ENCODE measurements at regions not wholly inside any gene's neighbourhood (a gene's known extent, or its start where the extent isn't known, plus 50 kb on each side); places are given as distances from the start of the nearest gene placed in this dataset.

GRCh38 chr3:21154911-21155310, 596.1 kb downstream of the ZNF385D start:
- no peak overlapping the region for H3K27ac Mint-ChIP-seq
- ATAC-seq (replicated peaks) (no peak), DNase-seq (no peak)
- H3K9me3 Mint-ChIP-seq, result peaks cover 5 to 20% of the 10 kb centered on the region in 2 donors
- no peak overlapping the region for H3K4me3 Mint-ChIP-seq
- no peaks in the 10 kb centered on the region for H3K36me3 Mint-ChIP-seq (ENCODE audit: insufficient read depth)
- no peaks in the 10 kb centered on the region for H3K27me3 Mint-ChIP-seq
- no peaks in the 10 kb centered on the region for H3K4me1 Mint-ChIP-seq (ENCODE audit: low read depth in 2 of 2)

GRCh38 chr3:21152555-21152954, 598.5 kb downstream of the ZNF385D start:
- Mint-ChIP-seq H3K27ac (no peak overlapping the region), H3K27me3 (no peaks in the 10 kb centered on the region), H3K4me3 (no peak overlapping the region), H3K4me1 (ENCODE audit: low read depth in 2 of 2) (no peaks in the 10 kb centered on the region), H3K36me3 (ENCODE audit: insufficient read depth) (no peaks in the 10 kb centered on the region), H3K9me3 (peaks cover 5 to 11% of the 10 kb centered on the region in 2 donors)
- ATAC-seq (replicated peaks) (no peak), DNase-seq (no peak)

- ATAC-seq (replicated peaks), result no peak
Observed at GRCh38 chr3:21142949-21143348, 608.1 kb downstream of the ZNF385D start.

GRCh38 chr3:21142031-21142430, 609.0 kb downstream of the ZNF385D start:
- Mint-ChIP-seq H3K36me3 (ENCODE audit: insufficient read depth) (no peaks in the 10 kb centered on the region), H3K9me3 (peaks cover 0 to 4% of the 10 kb centered on the region in 2 donors), H3K4me1 (ENCODE audit: low read depth in 2 of 2) (no peaks in the 10 kb centered on the region), H3K27ac (no peak overlapping the region), H3K4me3 (no peak overlapping the region), H3K27me3 (no peaks in the 10 kb centered on the region)
- ATAC-seq (replicated peaks) (no peak), DNase-seq (no peak)

More at GRCh38 chr3:21142949-21143348, 608.1 kb downstream of the ZNF385D start:
- Mint-ChIP-seq H3K36me3 (ENCODE audit: insufficient read depth) (no peaks in the 10 kb centered on the region), H3K9me3 (peaks cover 0 to 4% of the 10 kb centered on the region in 2 donors), H3K4me1 (ENCODE audit: low read depth in 2 of 2) (no peaks in the 10 kb centered on the region), H3K4me3 (no peak overlapping the region), H3K27ac (no peak overlapping the region), H3K27me3 (no peaks in the 10 kb centered on the region)
- DNase-seq, result no peak

GRCh38 chr3:21140785-21141184, 610.2 kb downstream of the ZNF385D start:
- no peak for ATAC-seq (replicated peaks)
- DNase-seq, result no peak
- H3K27me3 Mint-ChIP-seq, result no peaks in the 10 kb centered on the region
- H3K9me3 Mint-ChIP-seq, result peaks cover 0 to 2% of the 10 kb centered on the region in 2 donors
- H3K27ac Mint-ChIP-seq, result no peak overlapping the region
- H3K36me3 Mint-ChIP-seq (ENCODE audit: insufficient read depth), result no peaks in the 10 kb centered on the region
- no peaks in the 10 kb centered on the region for H3K4me1 Mint-ChIP-seq (ENCODE audit: low read depth in 2 of 2)
- H3K4me3 Mint-ChIP-seq, result no peak overlapping the region

GRCh38 chr3:21138085-21138484, 612.9 kb downstream of the ZNF385D start:
- no peak for ATAC-seq (replicated peaks)
- H3K9me3 Mint-ChIP-seq, result peaks cover 0 to 3% of the 10 kb centered on the region in 2 donors
- no peaks in the 10 kb centered on the region for H3K27me3 Mint-ChIP-seq
- H3K4me3 Mint-ChIP-seq, result no peak overlapping the region
- H3K36me3 Mint-ChIP-seq (ENCODE audit: insufficient read depth), result no peaks in the 10 kb centered on the region
- no peak for DNase-seq
- H3K4me1 Mint-ChIP-seq (ENCODE audit: low read depth in 2 of 2), result no peaks in the 10 kb centered on the region
- no peak overlapping the region for H3K27ac Mint-ChIP-seq

GRCh38 chr3:21132896-21133295, 618.1 kb downstream of the ZNF385D start:
- H3K9me3 Mint-ChIP-seq, result peaks cover 5 to 8% of the 10 kb centered on the region in 2 donors
- no peaks in the 10 kb centered on the region for H3K27me3 Mint-ChIP-seq
- no peaks in the 10 kb centered on the region for H3K36me3 Mint-ChIP-seq (ENCODE audit: insufficient read depth)
- no peak overlapping the region for H3K4me3 Mint-ChIP-seq
- no peaks in the 10 kb centered on the region for H3K4me1 Mint-ChIP-seq (ENCODE audit: low read depth in 2 of 2)
- H3K27ac Mint-ChIP-seq, result no peak overlapping the region
- no peak for ATAC-seq (replicated peaks)
- DNase-seq, result no peak

- Mint-ChIP-seq H3K9me3 (peaks cover 6 to 10% of the 10 kb centered on the region in 2 donors), H3K4me1 (ENCODE audit: low read depth in 2 of 2) (no peaks in the 10 kb centered on the region), H3K36me3 (ENCODE audit: insufficient read depth) (no peaks in the 10 kb centered on the region), H3K27me3 (no peaks in the 10 kb centered on the region), H3K27ac (no peak overlapping the region), H3K4me3 (no peak overlapping the region)
- DNase-seq (no peak), ATAC-seq (replicated peaks) (no peak)
Observed at GRCh38 chr3:21120826-21121225, 630.2 kb downstream of the ZNF385D start.

- DNase-seq (no peak), ATAC-seq (replicated peaks) (no peak)
- H3K9me3 Mint-ChIP-seq, result peaks cover 8 to 18% of the 10 kb centered on the region in 2 donors
- no peaks in the 10 kb centered on the region for H3K4me1 Mint-ChIP-seq (ENCODE audit: low read depth in 2 of 2)
- no peaks in the 10 kb centered on the region for H3K36me3 Mint-ChIP-seq (ENCODE audit: insufficient read depth)
- no peaks in the 10 kb centered on the region for H3K27me3 Mint-ChIP-seq
- H3K27ac Mint-ChIP-seq, result no peak overlapping the region
- H3K4me3 Mint-ChIP-seq, result no peak overlapping the region
Observed at GRCh38 chr3:21117370-21117769, 633.6 kb downstream of the ZNF385D start.

GRCh38 chr3:21109056-21109455, 642.0 kb downstream of the ZNF385D start:
- Mint-ChIP-seq H3K4me3 (no peak overlapping the region), H3K36me3 (ENCODE audit: insufficient read depth) (no peaks in the 10 kb centered on the region), H3K4me1 (ENCODE audit: low read depth in 2 of 2) (no peaks in the 10 kb centered on the region), H3K27ac (no peak overlapping the region), H3K27me3 (no peaks in the 10 kb centered on the region), H3K9me3 (peaks cover 12 to 15% of the 10 kb centered on the region in 2 donors)
- ATAC-seq (replicated peaks), result no peak
- no peak for DNase-seq

GRCh38 chr3:21105784-21106183, 645.2 kb downstream of the ZNF385D start:
- Mint-ChIP-seq H3K9me3 (peaks cover 16 to 24% of the 10 kb centered on the region in 2 donors), H3K27me3 (no peaks in the 10 kb centered on the region), H3K4me3 (no peak overlapping the region), H3K36me3 (ENCODE audit: insufficient read depth) (no peaks in the 10 kb centered on the region), H3K27ac (no peak overlapping the region), H3K4me1 (ENCODE audit: low read depth in 2 of 2) (no peaks in the 10 kb centered on the region)
- ATAC-seq (replicated peaks) (no peak), DNase-seq (no peak)

- H3K9me3 Mint-ChIP-seq, result peaks cover 12 to 29% of the 10 kb centered on the region in 2 donors
- no peak overlapping the region for H3K27ac Mint-ChIP-seq
- no peak for ATAC-seq (replicated peaks)
Observed at GRCh38 chr3:21100656-21101359, 650.2 kb downstream of the ZNF385D start.

GRCh38 chr3:21094686-21095085, 656.3 kb downstream of the ZNF385D start:
- peaks cover 5 to 10% of the 10 kb centered on the region in 2 donors for H3K9me3 Mint-ChIP-seq
- H3K27me3 Mint-ChIP-seq, result no peaks in the 10 kb centered on the region
- H3K4me1 Mint-ChIP-seq (ENCODE audit: low read depth in 2 of 2), result no peaks in the 10 kb centered on the region
- no peaks in the 10 kb centered on the region for H3K36me3 Mint-ChIP-seq (ENCODE audit: insufficient read depth)
- no peak overlapping the region for H3K27ac Mint-ChIP-seq
- H3K4me3 Mint-ChIP-seq, result no peak overlapping the region
- DNase-seq (no peak), ATAC-seq (replicated peaks) (no peak)

More at GRCh38 chr3:21100656-21101359, 650.2 kb downstream of the ZNF385D start:
- H3K4me1 Mint-ChIP-seq (ENCODE audit: low read depth in 2 of 2), result no peaks in the 10 kb centered on the region
- no peaks in the 10 kb centered on the region for H3K27me3 Mint-ChIP-seq
- H3K36me3 Mint-ChIP-seq (ENCODE audit: insufficient read depth), result no peaks in the 10 kb centered on the region
- DNase-seq, result no peak
- no peak overlapping the region for H3K4me3 Mint-ChIP-seq

GRCh38 chr3:21073561-21073960, 677.4 kb downstream of the ZNF385D start:
- no peak overlapping the region for H3K4me3 Mint-ChIP-seq
- no peaks in the 10 kb centered on the region for H3K36me3 Mint-ChIP-seq (ENCODE audit: insufficient read depth)
- H3K27ac Mint-ChIP-seq, result no peak overlapping the region
- ATAC-seq (replicated peaks) (no peak), DNase-seq (no peak)
- H3K4me1 Mint-ChIP-seq (ENCODE audit: low read depth in 2 of 2), result no peaks in the 10 kb centered on the region
- H3K9me3 Mint-ChIP-seq, result peaks cover 7 to 9% of the 10 kb centered on the region in 2 donors
- no peaks in the 10 kb centered on the region for H3K27me3 Mint-ChIP-seq
